Keratinocyte (primary cell): ENCODE measurements at regions not wholly inside any gene's neighbourhood (a gene's known extent, or its start where the extent isn't known, plus 50 kb on each side); places are given as distances from the start of the nearest gene placed in this dataset.

Source experiments
- DNase-seq: peaks from one replicate; pipeline ENCODE4 v3.0.0-alpha.2; 2011; ENCODE audit warnings: low read depth, missing footprints, low spot score
- FAIRE-seq: peaks from 2 replicates; lab custom pipeline; 2011; peaks lifted over from hg19 to GRCh38; lab: Jason Lieb, UNC
- H2AFZ ChIP-seq: 2 replicates; pipeline ENCODE4 v1.6.0; 2012; ENCODE audit warnings: low read length, control low read depth, inconsistent platforms; ENCODE audit not compliant: control insufficient read depth
- H3K27ac ChIP-seq: 2 replicates; pipeline ENCODE4 v1.5.1; 2011; ENCODE audit warnings: low read length; ENCODE audit not compliant: control insufficient read depth, insufficient read depth
- H3K27me3 ChIP-seq: 3 replicates; pipeline ENCODE4 v1.6.0; 2011; ENCODE audit warnings: low read length; ENCODE audit not compliant: control insufficient read depth, insufficient read depth; ENCODE audit errors: extremely low read depth
- H3K36me3 ChIP-seq, 2 experiments: 2 replicates in 1 of 2; 3 replicates in 1 of 2; pipeline ENCODE4 v1.5.1; 2011; ENCODE audit warnings: low read length in 2 of 2, mild to moderate bottlenecking in 1 of 2; ENCODE audit not compliant: control insufficient read depth in 2 of 2, insufficient read depth in 2 of 2; ENCODE audit errors: extremely low read depth in 1 of 2
- H3K4me1 ChIP-seq: 3 replicates; pipeline ENCODE4 v1.5.1; 2011; ENCODE audit warnings: low read length; ENCODE audit not compliant: control insufficient read depth, insufficient read depth; ENCODE audit errors: extremely low read depth
- H3K4me2 ChIP-seq: 3 replicates; pipeline ENCODE4 v1.6.0; 2011; ENCODE audit warnings: low read depth, low read length; ENCODE audit not compliant: control insufficient read depth, insufficient read depth; ENCODE audit errors: extremely low read depth
- H3K4me3 ChIP-seq, 3 experiments: fragments of 200-600 bp in 1 of 3; sonication (generic) in 1 of 3; 2 replicates in 2 of 3; 3 replicates in 1 of 3; pipeline ENCODE4 v1.5.1; 2011 to 2016; ENCODE audit warnings: low read length in 3 of 3, mild to moderate bottlenecking in 3 of 3, control low read depth in 2 of 3, inconsistent platforms in 1 of 3, low read depth in 1 of 3, mixed read lengths in 1 of 3, mixed run types in 1 of 3, moderate library complexity in 1 of 3; ENCODE audit not compliant: control insufficient read depth in 2 of 3, insufficient read depth in 2 of 3; ENCODE audit errors: extremely low read depth in 1 of 3
- H3K79me2 ChIP-seq: 2 replicates; pipeline ENCODE4 v1.6.0; 2012; ENCODE audit warnings: low read length; ENCODE audit not compliant: control insufficient read depth, insufficient read depth
- H3K9ac ChIP-seq: 3 replicates; pipeline ENCODE4 v1.6.0; 2011; ENCODE audit warnings: low read length; ENCODE audit not compliant: control insufficient read depth, insufficient read depth; ENCODE audit errors: extremely low read depth
- H3K9me1 ChIP-seq: 3 replicates; pipeline ENCODE4 v1.6.0; 2011; ENCODE audit warnings: low read length; ENCODE audit not compliant: control insufficient read depth, insufficient read depth; ENCODE audit errors: extremely low read depth
- H3K9me3 ChIP-seq: 2 replicates; pipeline ENCODE4 v1.5.1; 2012; ENCODE audit warnings: low read depth, low read length; ENCODE audit not compliant: control insufficient read depth
- H4K20me1 ChIP-seq: 3 replicates; pipeline ENCODE4 v1.6.0; 2011; ENCODE audit warnings: low read length; ENCODE audit not compliant: control insufficient read depth, insufficient read depth; ENCODE audit errors: extremely low read depth
- CTCF ChIP-seq, 3 experiments: IDR thresholded peaks in 1 of 3; conservative IDR thresholded peaks in 1 of 3; optimal IDR thresholded peaks in 1 of 3; 2 replicates in 2 of 3; 3 replicates in 1 of 3; pipeline versions ENCODE3 to v1.5.1; 2011; ENCODE audit warnings: low read length in 3 of 3, mild to moderate bottlenecking in 3 of 3, moderate library complexity in 2 of 3, control low read depth in 1 of 3, inconsistent platforms in 1 of 3; ENCODE audit not compliant: insufficient read depth in 2 of 3; ENCODE audit errors: extremely low read depth in 1 of 3
- EZH2 ChIP-seq: IDR thresholded peaks from one replicate; pipeline ENCODE4 v1.6.1; 2012; ENCODE audit warnings: inconsistent platforms, mild to moderate bottlenecking, low read length, moderate library complexity
- dilution Hi-C: fragments of 300-500 bp; cut with MboI; formaldehyde crosslinking; loops from one replicate; pipeline ENCODE4 v1.7.0; 2020; ENCODE audit warnings: low sequenced_read_pairs; ENCODE audit not compliant: extremely low pct_ligation_motif_present

DNA sequence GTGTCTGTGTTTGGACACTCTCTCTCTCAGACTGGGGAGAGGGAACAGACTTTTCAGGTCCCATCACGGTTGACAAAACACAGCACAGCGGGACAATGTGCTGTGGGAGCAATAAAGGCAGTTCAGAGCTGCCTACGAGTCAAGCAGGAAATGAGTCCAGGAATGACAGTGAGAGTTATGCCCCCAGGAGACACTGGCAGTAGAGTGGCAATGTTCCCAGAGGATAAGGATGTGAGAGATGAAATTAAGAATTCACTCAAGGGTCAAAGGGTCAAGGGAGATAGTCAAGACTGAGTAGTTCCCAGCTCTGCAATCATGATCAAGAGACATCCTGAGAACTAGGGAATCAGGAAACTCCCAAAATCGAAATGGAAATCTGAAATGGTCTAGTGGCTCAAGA lies 156.1 kb downstream of the LURAP1L start:
- H3K27ac ChIP-seq, result no peak overlapping the region
- no peaks in the 10 kb centered on the region for H3K79me2 ChIP-seq
- H3K4me1 ChIP-seq, result peaks cover 15% of the 10 kb centered on the region
- no peak overlapping the region for H3K4me2 ChIP-seq
- no peak overlapping the region for H3K4me3 ChIP-seq
- no peaks in the 10 kb centered on the region for H4K20me1 ChIP-seq
- FAIRE-seq (no peak), DNase-seq (no peak)
- no peaks in the 10 kb centered on the region for H3K27me3 ChIP-seq
- dilution Hi-C loops, result no loop called here
- no peak overlapping the region for H3K9ac ChIP-seq
- no peak overlapping the region for H2AFZ ChIP-seq
- no peaks in the 10 kb centered on the region for H3K9me1 ChIP-seq
- TF ChIP-seq EZH2 (no peak), CTCF (optimal IDR thresholded peaks at IDR 0.05 in 1 of 3, IDR thresholded peaks at IDR 0.05 in 1 of 3, conservative IDR thresholded peaks at IDR 0.05 in 1 of 3; ENCODE audit: extremely low read depth in 1 of 3, insufficient read depth in 2 of 3, low read length in 3 of 3) (no peak)
- no peaks in the 10 kb centered on the region for H3K36me3 ChIP-seq
- H3K9me3 ChIP-seq, result no peaks in the 10 kb centered on the region

GRCh38 chr9:12933957-12934356 lies 159.1 kb downstream of the LURAP1L start:
- H3K27me3 ChIP-seq, result no peaks in the 10 kb centered on the region
- no peaks in the 10 kb centered on the region for H4K20me1 ChIP-seq
- dilution Hi-C loops, result no loop called here
- no peak for TF ChIP-seq EZH2
- TF ChIP-seq CTCF (optimal IDR thresholded peaks at IDR 0.05 in 1 of 3, IDR thresholded peaks at IDR 0.05 in 1 of 3, conservative IDR thresholded peaks at IDR 0.05 in 1 of 3; ENCODE audit: extremely low read depth in 1 of 3, insufficient read depth in 2 of 3, low read length in 3 of 3), result no peak
- H3K4me3 ChIP-seq, result no peak overlapping the region
- peak overlapping the region; percentile 25 for H3K27ac ChIP-seq
- H3K9me3 ChIP-seq, result no peaks in the 10 kb centered on the region
- H3K9ac ChIP-seq, result no peak overlapping the region
- H2AFZ ChIP-seq, result no peak overlapping the region
- no peaks in the 10 kb centered on the region for H3K9me1 ChIP-seq
- H3K4me2 ChIP-seq, result peak overlapping the region; percentile 1
- no peaks in the 10 kb centered on the region for H3K79me2 ChIP-seq
- DNase-seq (no peak), FAIRE-seq (peak; percentile 80)
- H3K36me3 ChIP-seq, result no peaks in the 10 kb centered on the region
- H3K4me1 ChIP-seq, result peaks cover 16% of the 10 kb centered on the region
